KMS-11 (cell line): ENCODE measurements at regions not wholly inside any gene's neighbourhood (a gene's known extent, or its start where the extent isn't known, plus 50 kb on each side); places are given as distances from the start of the nearest gene placed in this dataset.

Source experiments
- H2AFZ ChIP-seq: fragments of 200-600 bp; sonication (generic); 2 replicates; pipeline ENCODE4 v1.6.1; 2016; ENCODE audit warnings: antibody characterized with exemption, mixed run types, low read depth
- H3K27ac ChIP-seq: fragments of 200-600 bp; sonication (generic); 2 replicates; pipeline ENCODE4 v1.6.1; 2016; ENCODE audit warnings: mild to moderate bottlenecking, mixed run types
- H3K27me3 ChIP-seq: fragments of 200-600 bp; sonication (generic); 2 replicates; pipeline ENCODE4 v1.6.1; 2017; ENCODE audit warnings: mild to moderate bottlenecking, low read depth, mixed run types, moderate library complexity; ENCODE audit not compliant: insufficient read depth
- H3K36me3 ChIP-seq: fragments of 200-600 bp; sonication (generic); 2 replicates; pipeline ENCODE4 v1.6.1; 2017; ENCODE audit warnings: mild to moderate bottlenecking, mixed run types; ENCODE audit not compliant: insufficient read depth
- H3K4me1 ChIP-seq: fragments of 200-600 bp; sonication (generic); 2 replicates; pipeline ENCODE4 v1.6.1; 2016; ENCODE audit warnings: mild to moderate bottlenecking, low read depth, mixed run types; ENCODE audit not compliant: poor library complexity, severe bottlenecking
- H3K4me2 ChIP-seq: fragments of 200-600 bp; sonication (generic); 2 replicates; pipeline ENCODE4 v1.7.0; 2016; ENCODE audit warnings: mild to moderate bottlenecking, mixed run types
- H3K4me3 ChIP-seq: fragments of 200-600 bp; sonication (generic); IDR thresholded peaks from 2 replicates; pipeline ENCODE4 v1.6.1; 2017; ENCODE audit warnings: low read depth, low read length, mixed read lengths; ENCODE audit not compliant: insufficient read depth
- H3K79me2 ChIP-seq: fragments of 200-600 bp; sonication (generic); 2 replicates; pipeline ENCODE4 v1.6.1; 2016; ENCODE audit warnings: low read depth, mixed run types; ENCODE audit not compliant: insufficient read depth
- H3K9ac ChIP-seq: fragments of 200-600 bp; sonication (generic); 2 replicates; pipeline ENCODE4 v1.6.1; 2016; ENCODE audit warnings: mild to moderate bottlenecking, mixed run types
- H4K20me1 ChIP-seq: fragments of 200-600 bp; sonication (generic); 2 replicates; pipeline ENCODE4 v1.6.1; 2016; ENCODE audit warnings: mild to moderate bottlenecking, mixed run types; ENCODE audit not compliant: insufficient read depth
- CTCF ChIP-seq: fragments of 200-600 bp; sonication (generic); conservative IDR thresholded peaks from 2 replicates; pipeline ENCODE4 v1.6.1; 2017; ENCODE audit warnings: low read depth, mild to moderate bottlenecking, antibody characterized with exemption, low read length, moderate library complexity, mixed read lengths

GRCh38 chr5:168073311-168073710 lies 218.1 kb upstream of the WWC1 start:
- H2AFZ ChIP-seq, result no peak overlapping the region
- no peaks in the 10 kb centered on the region for H3K4me1 ChIP-seq
- no peak for TF ChIP-seq CTCF
- H3K79me2 ChIP-seq, result no peaks in the 10 kb centered on the region
- no peak overlapping the region for H3K4me3 ChIP-seq
- no peak overlapping the region for H3K4me2 ChIP-seq
- no peak overlapping the region for H3K9ac ChIP-seq
- H4K20me1 ChIP-seq, result no peaks in the 10 kb centered on the region
- no peaks in the 10 kb centered on the region for H3K27me3 ChIP-seq
- H3K36me3 ChIP-seq, result no peaks in the 10 kb centered on the region
- H3K27ac ChIP-seq, result no peak overlapping the region

- no peak for TF ChIP-seq CTCF
- Histone ChIP-seq H3K36me3 (no peaks in the 10 kb centered on the region), H3K4me2 (no peak overlapping the region), H3K27me3 (no peaks in the 10 kb centered on the region), H3K27ac (no peak overlapping the region), H3K9ac (no peak overlapping the region), H2AFZ (no peak overlapping the region), H3K79me2 (no peaks in the 10 kb centered on the region), H3K4me3 (no peak overlapping the region), H3K4me1 (no peaks in the 10 kb centered on the region), H4K20me1 (no peaks in the 10 kb centered on the region)
Observed at GRCh38 chr5:168073991-168074800, 217.2 kb upstream of the WWC1 start.

- no peak overlapping the region for H3K27ac ChIP-seq
- H3K4me3 ChIP-seq, result no peak overlapping the region
- no peak overlapping the region for H3K4me2 ChIP-seq
- H3K27me3 ChIP-seq, result no peaks in the 10 kb centered on the region
- no peaks in the 10 kb centered on the region for H3K79me2 ChIP-seq
- TF ChIP-seq CTCF, result no peak
- no peaks in the 10 kb centered on the region for H3K4me1 ChIP-seq
- no peak overlapping the region for H2AFZ ChIP-seq
- no peaks in the 10 kb centered on the region for H3K36me3 ChIP-seq
- no peaks in the 10 kb centered on the region for H4K20me1 ChIP-seq
- H3K9ac ChIP-seq, result no peak overlapping the region
Observed at GRCh38 chr5:168075387-168075786, 216.1 kb upstream of the WWC1 start.

GRCh38 chr5:168076561-168076991 lies 214.9 kb upstream of the WWC1 start:
- TF ChIP-seq CTCF, result peak; percentile 41; the same call in 1 of the 2 replicates
- Histone ChIP-seq H3K4me3 (no peak overlapping the region), H3K4me2 (no peak overlapping the region), H3K27me3 (no peaks in the 10 kb centered on the region), H3K27ac (no peak overlapping the region), H3K9ac (no peak overlapping the region), H3K36me3 (no peaks in the 10 kb centered on the region), H3K4me1 (no peaks in the 10 kb centered on the region), H4K20me1 (no peaks in the 10 kb centered on the region), H2AFZ (no peak overlapping the region), H3K79me2 (no peaks in the 10 kb centered on the region)
